ENCODE measurements at regions not wholly inside any gene's neighbourhood (a gene's known extent, or its start where the extent isn't known, plus 50 kb on each side); places are given as distances from the start of the nearest gene placed in this dataset.

- no peaks in the 10 kb centered on the region for H3K4me1 ChIP-seq (ENCODE audit: control insufficient read depth, extremely low read depth, insufficient read depth, low read length)
- BruUV-seq (replicated peaks) = no TSS peak
- no peak overlapping the region for H3K9ac ChIP-seq (replicated peaks; ENCODE audit: extremely low read depth, insufficient read depth, low read length)
- no peak overlapping the region for H3K27ac ChIP-seq (ENCODE audit: insufficient read depth, low read depth, low read length)
- ChIA-PET CTCF (no interaction called here), POLR2A (no interaction called here)
- intact Hi-C loops (cut with micrococcal nuclease) (no loop called here), dilution Hi-C loops (cut with MboI; ENCODE audit: extremely low pct_ligation_motif_present, low sequenced_read_pairs) (no loop called here)
- H3K4me3 ChIP-seq (replicated peaks in 1 of 3; ENCODE audit: insufficient read depth in 1 of 3, low read depth in 1 of 3, low read length in 3 of 3) = no peak overlapping the region
- no peaks in the 10 kb centered on the region for H4K20me1 ChIP-seq (replicated peaks; ENCODE audit: control insufficient read depth, extremely low read depth, insufficient read depth, low read length)
- no peak overlapping the region for H3K4me2 ChIP-seq (ENCODE audit: insufficient read depth, low read length)
- no peaks in the 10 kb centered on the region for H3K27me3 ChIP-seq (ENCODE audit: control insufficient read depth in 2 of 2, insufficient read depth in 2 of 2, low read length in 2 of 2)
- DNase-seq (ENCODE audit: low read depth, low spot score) (no peak), FAIRE-seq (no peak)
- no peaks in the 10 kb centered on the region for H3K9me3 ChIP-seq (replicated peaks; ENCODE audit: control insufficient read depth, insufficient read depth, low read length)
- TF ChIP-seq EZH2 (IDR thresholded peaks at IDR 0.05; ENCODE audit: borderline replicate concordance, low read depth, low read length, severe bottlenecking) = no peak
- TF ChIP-seq POLR2AphosphoS5 (IDR thresholded peaks at IDR 0.05; ENCODE audit: insufficient read depth, low read depth, low read length) = no peak
- no peak for TF ChIP-seq MYC (IDR thresholded peaks at IDR 0.05; ENCODE audit: low read depth, low read length)
- TF ChIP-seq, protein P1, sequence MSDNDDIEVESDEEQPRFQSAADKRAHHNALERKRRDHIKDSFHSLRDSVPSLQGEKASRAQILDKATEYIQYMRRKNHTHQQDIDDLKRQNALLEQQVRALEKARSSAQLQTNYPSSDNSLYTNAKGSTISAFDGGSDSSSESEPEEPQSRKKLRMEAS (IDR thresholded peaks at IDR 0.05; ENCODE audit: insufficient read depth, insufficient read length) = no peak
- no peak for TF ChIP-seq FOS (IDR thresholded peaks at IDR 0.05; ENCODE audit: borderline replicate concordance, insufficient read depth, low read length)
- TF ChIP-seq JUN (IDR thresholded peaks at IDR 0.05; ENCODE audit: borderline replicate concordance, insufficient read depth, insufficient read length, low read depth) = no peak
- TF ChIP-seq GATA2 (IDR thresholded peaks at IDR 0.05; ENCODE audit: insufficient read depth, insufficient read length, low read depth, low read length) = no peak
- TF ChIP-seq POLR2A (IDR thresholded peaks at IDR 0.05; ENCODE audit: low read depth, low read length) = no peak
- TF ChIP-seq CTCF (IDR thresholded peaks at IDR 0.05; ENCODE audit: extremely low read depth in 1 of 2, insufficient read depth in 1 of 2, low read depth in 1 of 2, low read length in 2 of 2) = no peak
- H2AFZ ChIP-seq (ENCODE audit: low read depth, low read length) = no peak overlapping the region
- H3K36me3 ChIP-seq (ENCODE audit: control insufficient read depth in 2 of 2, extremely low read depth in 1 of 2, insufficient read depth in 2 of 2, low read length in 2 of 2) = no peaks in the 10 kb centered on the region
- no peaks in the 10 kb centered on the region for H3K79me2 ChIP-seq (ENCODE audit: control insufficient read depth, insufficient read depth, low read length)
- H3K9me1 ChIP-seq (replicated peaks; ENCODE audit: control insufficient read depth, extremely low read depth, insufficient read depth, low read length) = no peaks in the 10 kb centered on the region
Observed at GRCh38 chr4:127261476-127261875, 371.3 kb upstream of the INTU start.
